ENCODE measurements at regions not wholly inside any gene's neighbourhood (a gene's known extent, or its start where the extent isn't known, plus 50 kb on each side); places are given as distances from the start of the nearest gene placed in this dataset.

- Histone ChIP-seq H3K9me3 (ENCODE audit: control insufficient read depth, insufficient read depth, low read length) (peaks cover 5% of the 10 kb centered on the region; the same call in 1 of the 2 replicates), H3K4me3 (ENCODE audit: low read depth, low read length) (no peak overlapping the region), H3K27me3 (ENCODE audit: control insufficient read depth, insufficient read depth, low read length) (peaks cover 2% of the 10 kb centered on the region), H3K27ac (ENCODE audit: low read depth, low read length) (no peak overlapping the region)
- no peak for DNase-seq (ENCODE audit: low read depth, low spot score)
- TF ChIP-seq CTCF (IDR thresholded peaks at IDR 0.05; ENCODE audit: low read depth, low read length), result no peak
- ChIA-PET CTCF (interaction anchor here (0.6 kb wide), 1 partner anchor 22 kb away, joined by 9 read pairs; no protein-coding TSS in a partner anchor), POLR2A (no interaction called here)
These were observed 73.0 kb upstream of the TMPRSS2 start for GRCh38 chr21:41580758-41581554.

- no peak for TF ChIP-seq CTCF (IDR thresholded peaks at IDR 0.05; ENCODE audit: low read depth, low read length)
- DNase-seq (ENCODE audit: low read depth, low spot score), result no peak
- Histone ChIP-seq H3K27me3 (ENCODE audit: control insufficient read depth, insufficient read depth, low read length) (no peaks in the 10 kb centered on the region), H3K27ac (ENCODE audit: low read depth, low read length) (no peak overlapping the region), H3K4me3 (ENCODE audit: low read depth, low read length) (no peak overlapping the region), H3K9me3 (ENCODE audit: control insufficient read depth, insufficient read depth, low read length) (no peaks in the 10 kb centered on the region; the same call in 1 of the 2 replicates)
- ChIA-PET POLR2A (no interaction called here), CTCF (interaction anchor here (0.6 kb wide), 1 partner anchor 9 kb away, joined by 5 read pairs; no protein-coding TSS in a partner anchor)
These were observed 71.7 kb upstream of the TMPRSS2 start for GRCh38 chr21:41579692-41580091.

GRCh38 chr21:41578716-41579115 lies 70.8 kb upstream of the TMPRSS2 start:
- no peak for DNase-seq (ENCODE audit: low read depth, low spot score)
- ChIA-PET POLR2A (no interaction called here), CTCF (no interaction called here)
- H3K27ac ChIP-seq (ENCODE audit: low read depth, low read length), result no peak overlapping the region
- no peaks in the 10 kb centered on the region for H3K27me3 ChIP-seq (ENCODE audit: control insufficient read depth, insufficient read depth, low read length)
- no peak for TF ChIP-seq CTCF (IDR thresholded peaks at IDR 0.05; ENCODE audit: low read depth, low read length)
- H3K9me3 ChIP-seq (ENCODE audit: control insufficient read depth, insufficient read depth, low read length), result no peaks in the 10 kb centered on the region; the same call in 1 of the 2 replicates
- H3K4me3 ChIP-seq (ENCODE audit: low read depth, low read length), result no peak overlapping the region

GRCh38 chr21:41578083-41578482 lies 70.1 kb upstream of the TMPRSS2 start:
- Histone ChIP-seq H3K9me3 (ENCODE audit: control insufficient read depth, insufficient read depth, low read length) (no peaks in the 10 kb centered on the region; the same call in 1 of the 2 replicates), H3K4me3 (ENCODE audit: low read depth, low read length) (no peak overlapping the region), H3K27me3 (ENCODE audit: control insufficient read depth, insufficient read depth, low read length) (no peaks in the 10 kb centered on the region), H3K27ac (ENCODE audit: low read depth, low read length) (no peak overlapping the region)
- TF ChIP-seq CTCF (IDR thresholded peaks at IDR 0.05; ENCODE audit: low read depth, low read length), result no peak
- CTCF ChIA-PET, result interaction anchor here (0.5 kb wide), 1 partner anchor 409 kb away, joined by 3 read pairs; no protein-coding TSS in a partner anchor
- no peak for DNase-seq (ENCODE audit: low read depth, low spot score)
- POLR2A ChIA-PET, result no interaction called here

- DNase-seq (ENCODE audit: low read depth, low spot score), result no peak
- Histone ChIP-seq H3K27me3 (ENCODE audit: control insufficient read depth, insufficient read depth, low read length) (no peaks in the 10 kb centered on the region), H3K27ac (ENCODE audit: low read depth, low read length) (no peak overlapping the region), H3K4me3 (ENCODE audit: low read depth, low read length) (no peak overlapping the region), H3K9me3 (ENCODE audit: control insufficient read depth, insufficient read depth, low read length) (no peaks in the 10 kb centered on the region)
- ChIA-PET CTCF (no interaction called here), POLR2A (no interaction called here)
- no peak for TF ChIP-seq CTCF (IDR thresholded peaks at IDR 0.05; ENCODE audit: low read depth, low read length)
These were observed 68.2 kb upstream of the TMPRSS2 start for GRCh38 chr21:41576013-41576615.
